ENCODE measurements at regions not wholly inside any gene's neighbourhood (a gene's known extent, or its start where the extent isn't known, plus 50 kb on each side); places are given as distances from the start of the nearest gene placed in this dataset.

GRCh38 chr4:56086073-56086541 is 137.4 kb downstream of the CEP135 start:
- DNase-seq (ENCODE audit: low spot score), result no peak

- no peak for DNase-seq (ENCODE audit: low spot score)
These were observed 136.5 kb downstream of the CEP135 start for GRCh38 chr4:56085275-56085674.

GRCh38 chr4:56084851-56085250 is 136.1 kb downstream of the CEP135 start:
- no peak for DNase-seq (ENCODE audit: low spot score)

All from AG08395 (cell line).